ENCODE measurements at regions not wholly inside any gene's neighbourhood (a gene's known extent, or its start where the extent isn't known, plus 50 kb on each side); places are given as distances from the start of the nearest gene placed in this dataset.

DNA sequence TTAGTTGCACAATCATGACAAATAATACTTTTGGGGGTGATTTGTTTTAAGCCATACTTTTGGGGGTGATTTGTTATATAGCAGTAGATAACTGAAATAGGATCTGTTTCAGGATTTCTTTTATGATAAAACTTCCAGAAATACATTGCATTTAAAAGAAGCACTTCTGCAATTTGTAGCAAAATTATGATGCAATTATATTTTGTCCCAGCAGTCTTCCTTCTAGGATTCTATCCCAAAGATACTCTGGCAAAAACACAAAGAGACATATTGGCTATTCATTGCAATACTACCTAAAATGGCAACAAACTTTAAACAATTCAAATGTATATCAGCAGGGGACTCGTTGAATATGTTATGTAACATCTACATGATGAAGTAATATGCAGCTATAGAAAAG is 78.9 kb upstream of the ANKRD28 start:
- TF ChIP-seq POLR2A (IDR thresholded peaks at IDR 0.05; ENCODE audit: low read depth, low read length) (no peak), TAF1 (IDR thresholded peaks at IDR 0.05; ENCODE audit: low read depth, low read length) (no peak), POLR2AphosphoS5 (IDR thresholded peaks at IDR 0.05; ENCODE audit: low read depth, low read length) (no peak), PAX5 (IDR thresholded peaks at IDR 0.05; ENCODE audit: insufficient read depth, low read length, severe bottlenecking) (no peak), SPI1 (IDR thresholded peaks at IDR 0.05; ENCODE audit: low read depth, low read length) (no peak), POU2F2 (IDR thresholded peaks at IDR 0.05; ENCODE audit: low read depth, low read length) (no peak)

Measured in GM12891 (cell line).